NB4 (cell line): ENCODE measurements at regions not wholly inside any gene's neighbourhood (a gene's known extent, or its start where the extent isn't known, plus 50 kb on each side); places are given as distances from the start of the nearest gene placed in this dataset.

Source experiments
- DNase-seq: peaks from one replicate; pipeline ENCODE4 v3.0.0; 2010; ENCODE audit warnings: low read depth
- H3K4me3 ChIP-seq: one replicate; pipeline ENCODE4 v1.5.1; 2011; ENCODE audit warnings: mild to moderate bottlenecking, low read depth, low read length, moderate library complexity
- MYC ChIP-seq: IDR thresholded peaks from 2 replicates; pipeline ENCODE4 v1.6.1; 2011; ENCODE audit warnings: low read depth, low read length
- POLR2A ChIP-seq: IDR thresholded peaks from 2 replicates; pipeline ENCODE4 v1.6.1; 2011; ENCODE audit warnings: mild to moderate bottlenecking; ENCODE audit not compliant: insufficient read length; ENCODE audit errors: extremely low read depth
- TF ChIP-seq, protein P1 (sequence below): IDR thresholded peaks from 2 replicates; pipeline ENCODE4 v1.6.1; 2011; ENCODE audit warnings: low read depth, low read length
- TF ChIP-seq, protein P2 (sequence below): IDR thresholded peaks from one replicate; pipeline ENCODE4 v1.5.1; 2012; ENCODE audit warnings: low read depth, low read length

DNA sequence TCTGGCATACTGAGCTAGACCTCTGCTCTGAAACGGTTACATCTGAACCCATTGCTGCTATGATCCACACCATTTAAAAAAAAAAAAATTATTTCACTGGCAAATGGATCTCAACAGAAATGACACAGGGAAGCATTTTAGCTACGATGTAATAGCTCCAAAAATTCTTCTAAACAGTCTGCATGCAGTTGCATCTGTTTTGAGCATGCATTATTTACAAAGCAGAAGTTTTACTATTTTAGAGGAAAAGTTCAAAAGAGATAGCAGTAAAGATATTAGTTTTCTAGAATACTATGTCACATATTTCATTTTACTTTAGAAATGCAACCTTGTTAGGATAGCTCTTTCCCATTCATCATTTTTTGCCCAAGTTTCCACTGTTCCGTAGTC lies 265.7 kb downstream of the MEIS1 start:
- no peak for DNase-seq
- TF ChIP-seq, protein P1, sequence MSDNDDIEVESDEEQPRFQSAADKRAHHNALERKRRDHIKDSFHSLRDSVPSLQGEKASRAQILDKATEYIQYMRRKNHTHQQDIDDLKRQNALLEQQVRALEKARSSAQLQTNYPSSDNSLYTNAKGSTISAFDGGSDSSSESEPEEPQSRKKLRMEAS, result no peak
- TF ChIP-seq, protein P2, sequence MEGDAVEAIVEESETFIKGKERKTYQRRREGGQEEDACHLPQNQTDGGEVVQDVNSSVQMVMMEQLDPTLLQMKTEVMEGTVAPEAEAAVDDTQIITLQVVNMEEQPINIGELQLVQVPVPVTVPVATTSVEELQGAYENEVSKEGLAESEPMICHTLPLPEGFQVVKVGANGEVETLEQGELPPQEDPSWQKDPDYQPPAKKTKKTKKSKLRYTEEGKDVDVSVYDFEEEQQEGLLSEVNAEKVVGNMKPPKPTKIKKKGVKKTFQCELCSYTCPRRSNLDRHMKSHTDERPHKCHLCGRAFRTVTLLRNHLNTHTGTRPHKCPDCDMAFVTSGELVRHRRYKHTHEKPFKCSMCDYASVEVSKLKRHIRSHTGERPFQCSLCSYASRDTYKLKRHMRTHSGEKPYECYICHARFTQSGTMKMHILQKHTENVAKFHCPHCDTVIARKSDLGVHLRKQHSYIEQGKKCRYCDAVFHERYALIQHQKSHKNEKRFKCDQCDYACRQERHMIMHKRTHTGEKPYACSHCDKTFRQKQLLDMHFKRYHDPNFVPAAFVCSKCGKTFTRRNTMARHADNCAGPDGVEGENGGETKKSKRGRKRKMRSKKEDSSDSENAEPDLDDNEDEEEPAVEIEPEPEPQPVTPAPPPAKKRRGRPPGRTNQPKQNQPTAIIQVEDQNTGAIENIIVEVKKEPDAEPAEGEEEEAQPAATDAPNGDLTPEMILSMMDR, result no peak
- TF ChIP-seq MYC (no peak), POLR2A (no peak)
- no peak overlapping the region for H3K4me3 ChIP-seq

DNA sequence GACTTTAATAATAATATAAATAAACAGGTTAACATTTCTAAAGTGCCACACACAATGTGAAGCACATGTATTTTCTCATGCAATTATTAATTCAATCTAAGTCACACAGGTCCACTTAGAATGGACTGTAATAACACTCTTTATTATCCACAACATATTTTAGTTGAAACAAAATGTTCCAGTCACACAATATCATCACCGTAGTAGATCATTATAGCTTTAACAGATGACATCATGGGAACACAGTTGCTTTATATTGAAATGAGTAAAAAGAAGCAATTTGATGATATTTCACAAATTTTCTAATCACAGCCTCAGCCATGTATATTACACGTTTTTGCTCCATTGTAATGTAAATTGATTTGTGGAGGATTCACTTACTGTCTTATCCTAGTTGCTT lies 266.3 kb downstream of the MEIS1 start:
- no peak for DNase-seq
- H3K4me3 ChIP-seq, result no peak overlapping the region
- TF ChIP-seq, protein P2, result no peak
- TF ChIP-seq POLR2A (no peak), MYC (no peak)
- TF ChIP-seq, protein P1, result no peak

DNA sequence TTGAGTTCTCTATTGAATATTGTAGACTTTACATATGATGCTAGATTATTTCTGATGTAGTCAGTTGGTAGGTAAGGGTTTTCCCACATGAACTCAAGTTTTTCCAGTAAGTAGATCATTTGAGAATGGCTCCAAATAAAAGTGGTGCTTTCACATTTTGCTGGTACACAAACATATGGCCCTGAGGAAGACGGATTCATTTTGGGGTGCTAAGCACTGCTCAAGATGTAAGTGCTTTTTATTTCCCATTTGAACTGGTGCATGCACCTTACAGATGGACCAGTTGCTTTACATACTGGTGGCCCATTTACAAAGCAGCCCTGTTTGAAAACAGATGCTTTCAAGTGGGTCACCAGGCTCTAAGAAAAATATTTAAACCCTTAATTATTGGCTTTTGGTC lies 266.7 kb downstream of the MEIS1 start:
- H3K4me3 ChIP-seq, result no peak overlapping the region
- TF ChIP-seq, protein P1, result no peak
- TF ChIP-seq MYC (no peak), POLR2A (no peak)
- TF ChIP-seq, protein P2, result no peak
- no peak for DNase-seq

DNA sequence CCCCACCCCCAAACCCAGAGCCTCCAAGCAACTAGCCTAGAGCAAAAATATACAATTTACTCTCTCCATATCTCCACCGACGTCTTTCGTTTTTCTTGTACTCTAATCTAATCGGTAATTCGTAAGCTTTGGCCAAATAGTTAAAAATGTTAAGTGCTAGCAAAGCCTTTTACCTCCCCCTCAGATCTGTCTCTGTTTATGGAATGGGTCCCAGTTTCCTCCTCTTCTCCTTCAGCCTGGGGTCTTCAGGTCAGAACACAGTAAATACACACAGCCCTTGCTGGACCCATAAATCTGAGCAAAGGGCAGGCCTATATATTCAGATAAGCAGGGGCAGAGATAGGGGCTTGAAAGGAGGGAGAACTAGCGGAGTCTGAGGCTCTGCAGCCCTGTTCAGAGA lies 267.4 kb downstream of the MEIS1 start:
- TF ChIP-seq, protein P1, result no peak
- TF ChIP-seq MYC (no peak), POLR2A (no peak)
- TF ChIP-seq, protein P2, result no peak
- DNase-seq, result no peak
- H3K4me3 ChIP-seq, result no peak overlapping the region

DNA sequence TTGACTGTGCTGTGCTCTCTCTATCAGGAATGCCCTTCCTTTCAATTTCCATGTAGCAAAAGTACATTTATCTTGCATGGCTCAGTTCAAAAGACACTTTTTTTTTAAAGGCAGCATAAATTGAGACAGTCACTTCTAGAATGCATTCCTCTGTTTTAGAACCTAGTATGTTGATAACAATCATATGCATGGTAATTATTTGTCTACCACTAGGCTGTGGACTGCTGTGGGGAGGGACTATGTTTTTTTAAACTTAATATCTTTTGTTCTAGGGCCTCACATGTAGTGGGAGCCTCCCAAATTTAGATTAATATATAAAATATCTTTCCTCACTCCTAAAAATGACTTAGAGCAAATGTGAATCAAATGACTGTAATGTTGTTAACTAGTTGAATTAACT lies 269.9 kb downstream of the MEIS1 start:
- no peak overlapping the region for H3K4me3 ChIP-seq
- DNase-seq, result no peak
- TF ChIP-seq, protein P1, result no peak
- no peak for TF ChIP-seq MYC
- TF ChIP-seq POLR2A, result no peak
- TF ChIP-seq, protein P2, result no peak

DNA sequence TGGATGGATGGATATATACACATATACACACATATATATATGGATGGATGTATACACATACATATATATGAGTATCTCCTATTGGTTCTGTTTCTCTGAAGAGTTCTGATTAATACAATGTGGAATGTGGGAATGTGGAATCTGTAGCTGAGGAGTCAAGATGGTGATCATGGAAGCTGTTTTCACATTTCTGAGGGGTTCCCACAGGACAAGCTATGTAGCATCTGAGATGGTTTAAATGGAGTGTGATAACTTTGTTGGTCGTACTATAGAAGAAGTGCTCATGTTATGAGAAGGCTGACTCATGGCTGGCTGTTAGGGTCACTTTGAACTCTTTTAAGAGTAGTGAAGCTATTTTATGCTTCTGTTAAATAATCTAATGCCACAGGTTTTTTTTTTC lies 279.7 kb downstream of the MEIS1 start:
- no peak for DNase-seq
- TF ChIP-seq MYC, result no peak
- TF ChIP-seq, protein P1, result no peak
- TF ChIP-seq POLR2A, result no peak
- TF ChIP-seq, protein P2, result no peak
- H3K4me3 ChIP-seq, result no peak overlapping the region
